ENCODE measurements at regions not wholly inside any gene's neighbourhood (a gene's known extent, or its start where the extent isn't known, plus 50 kb on each side); places are given as distances from the start of the nearest gene placed in this dataset.

DNA sequence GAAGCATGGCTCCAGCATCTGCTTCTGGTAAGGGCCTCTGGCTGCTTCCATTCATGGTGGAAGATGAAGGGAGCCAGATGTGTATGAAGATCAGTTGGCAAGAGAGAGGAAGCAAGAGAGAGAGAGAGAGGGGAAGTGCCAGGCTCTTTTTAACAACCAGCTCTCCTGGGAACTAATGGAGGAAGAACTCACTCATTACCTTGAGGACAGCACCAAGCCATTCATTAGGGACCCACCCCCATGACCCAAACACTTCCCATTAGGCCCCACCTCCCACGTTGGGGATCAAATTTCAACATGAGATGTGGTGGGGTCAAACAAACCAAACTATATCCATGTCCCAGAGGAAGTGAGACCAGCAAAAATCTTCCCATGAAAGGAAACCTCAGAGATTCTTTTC, 124.8 kb upstream of the SIX2 start:
- no peak for DNase-seq

DNA sequence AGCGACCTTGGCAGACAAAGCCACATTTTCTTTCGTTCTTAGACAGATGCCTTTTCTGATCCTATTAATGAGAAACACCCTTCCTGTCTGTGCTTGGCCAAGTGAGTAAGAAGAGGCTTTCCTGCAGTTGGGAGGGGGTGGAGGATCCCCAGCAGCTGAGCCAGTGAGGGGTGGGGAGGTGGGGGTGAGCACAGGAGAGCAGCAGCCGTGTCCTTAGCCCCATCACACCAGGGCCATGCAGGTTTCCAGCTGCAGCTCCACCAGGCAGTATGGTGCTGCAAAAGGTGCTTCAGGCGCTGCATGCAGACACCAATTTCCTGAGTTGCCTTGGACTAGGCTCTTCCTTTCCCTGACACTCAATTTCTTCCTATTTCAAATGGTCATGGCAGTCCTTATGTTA, 123.3 kb upstream of the SIX2 start:
- no peak for DNase-seq

DNA sequence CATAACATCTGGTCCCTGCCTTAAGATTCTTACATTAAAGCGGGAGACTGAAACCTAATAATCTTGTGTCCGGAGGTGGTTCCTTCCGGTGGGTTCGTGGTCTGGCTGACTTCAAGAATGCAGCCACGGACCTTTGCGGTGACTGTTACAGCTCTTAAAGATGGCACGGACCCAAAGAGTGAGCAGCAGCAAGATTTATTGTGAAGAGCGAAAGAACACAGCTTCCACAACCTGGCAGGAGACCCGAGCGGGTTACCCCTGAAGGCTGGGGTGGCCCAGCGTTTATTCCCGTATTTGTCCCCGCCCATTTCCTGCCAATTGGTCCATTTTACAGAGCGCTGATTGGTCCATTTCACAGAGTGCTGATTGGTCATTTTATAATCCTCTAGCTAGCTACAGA, 122.3 kb upstream of the SIX2 start:
- no peak for DNase-seq

DNA sequence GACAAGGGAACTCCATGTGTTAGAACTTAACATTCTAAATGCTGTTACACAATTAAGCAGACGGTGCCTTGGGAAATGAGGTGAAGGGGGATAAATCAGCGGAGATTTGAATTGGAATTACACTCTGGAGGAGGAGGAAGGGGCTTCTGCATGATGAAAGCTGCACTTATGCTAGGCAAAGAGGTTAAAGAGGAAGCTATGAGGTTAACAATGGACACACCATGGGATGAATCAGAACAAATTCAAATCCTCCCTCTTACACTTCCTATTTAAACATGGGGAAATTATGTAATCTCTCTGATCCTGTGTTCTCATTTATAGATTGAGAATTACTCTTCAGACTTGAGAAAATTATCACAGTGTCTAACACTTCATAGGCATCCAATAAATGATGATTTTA, 121.5 kb upstream of the SIX2 start:
- DNase-seq, result no peak

DNA sequence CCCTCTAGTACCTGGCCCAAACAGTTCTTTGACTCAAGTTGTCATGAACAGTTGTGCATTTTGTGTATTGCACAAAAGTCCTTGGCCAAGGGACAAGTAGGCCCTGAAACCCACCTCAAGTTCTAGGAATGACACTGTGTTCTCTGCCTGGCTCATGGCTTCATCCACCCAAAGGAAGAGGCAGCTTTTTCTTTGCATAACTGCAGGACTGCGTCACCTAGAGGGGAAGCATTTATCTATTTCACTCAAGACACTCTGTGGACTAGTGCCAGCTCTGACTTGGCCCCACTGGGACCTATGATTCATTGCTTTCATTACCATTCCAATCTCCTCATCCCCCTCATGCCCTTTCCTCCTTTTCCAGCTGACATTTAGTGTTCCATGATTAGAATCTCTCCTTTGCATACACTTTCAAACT, 119.3 kb upstream of the SIX2 start:
- DNase-seq, result no peak

DNA sequence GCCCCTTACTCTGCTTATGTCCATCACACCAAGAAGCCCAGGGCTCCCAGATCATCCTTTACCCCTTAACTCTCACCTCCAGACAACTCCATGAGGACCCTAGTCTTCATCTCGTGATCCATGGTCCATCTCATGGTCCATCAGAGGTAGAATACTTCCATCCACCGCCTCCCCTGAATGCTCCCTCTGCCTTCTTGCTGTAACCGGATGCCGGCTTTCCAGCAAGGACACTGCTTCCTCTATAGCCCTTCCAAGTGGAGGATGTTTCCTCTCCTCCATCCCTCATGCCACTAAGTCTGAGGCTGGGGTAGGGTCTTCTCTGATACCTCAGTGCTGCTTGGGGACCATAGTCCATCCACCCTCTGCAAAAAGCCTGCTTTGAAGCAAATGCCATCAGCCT, 118.6 kb upstream of the SIX2 start:
- no peak for DNase-seq

DNA sequence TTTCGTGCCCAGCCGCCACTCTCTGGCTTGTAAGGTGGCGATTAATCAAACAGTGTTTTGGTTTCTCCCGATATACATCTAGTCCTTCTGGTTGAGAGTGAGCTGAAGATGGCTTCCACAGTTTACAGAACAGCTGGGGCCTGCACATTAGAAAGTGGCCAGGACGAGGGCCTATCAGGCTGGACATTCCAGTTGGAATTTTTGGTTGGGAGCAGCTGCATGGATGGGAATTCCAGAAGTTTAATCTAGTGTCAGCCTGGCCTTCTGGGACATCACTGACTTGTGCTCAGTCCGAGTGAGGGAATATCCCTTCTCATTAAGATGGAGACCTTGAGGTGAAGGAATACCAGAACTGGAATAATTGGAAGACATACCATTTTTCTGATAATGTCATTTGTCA, 118.1 kb upstream of the SIX2 start:
- DNase-seq, result no peak

DNA sequence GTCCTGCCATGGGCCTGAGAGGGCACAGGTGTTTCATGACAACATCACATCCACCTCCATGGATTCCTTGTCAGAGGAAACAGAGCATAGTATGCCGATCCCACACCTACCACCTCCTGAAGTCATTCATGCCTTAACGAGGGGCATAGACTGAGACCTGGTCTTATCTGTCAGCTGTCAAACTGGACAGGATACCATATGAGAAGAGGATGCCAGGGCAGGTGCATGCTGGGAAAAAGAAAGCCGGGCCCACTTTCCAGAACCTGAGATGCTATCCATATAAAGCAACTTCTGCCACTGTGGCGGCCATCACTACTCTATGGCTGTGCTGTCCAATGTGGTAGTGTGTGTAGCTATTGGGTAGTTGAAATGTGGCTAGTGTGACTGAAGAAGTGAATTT, 116.0 kb upstream of the SIX2 start:
- DNase-seq, result no peak

DNA sequence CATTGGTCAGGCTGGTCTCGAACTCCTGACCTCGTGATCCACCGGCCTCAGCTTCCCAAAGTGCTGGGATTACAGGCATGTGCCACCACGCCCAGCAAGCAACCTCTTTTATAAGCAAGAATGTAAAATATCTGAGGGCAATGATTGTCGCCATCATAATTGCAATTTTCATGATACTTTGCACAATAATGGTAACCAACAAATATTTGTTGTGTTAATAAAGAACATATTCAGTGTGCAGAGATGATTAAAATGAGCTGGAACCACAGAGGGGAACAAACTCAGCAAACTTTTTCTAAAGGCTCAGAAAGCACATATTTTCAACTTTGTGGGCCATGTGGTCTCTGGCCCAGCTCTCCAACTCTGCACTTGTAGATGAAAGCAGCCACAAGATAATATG, 115.2 kb upstream of the SIX2 start:
- DNase-seq, result no peak

DNA sequence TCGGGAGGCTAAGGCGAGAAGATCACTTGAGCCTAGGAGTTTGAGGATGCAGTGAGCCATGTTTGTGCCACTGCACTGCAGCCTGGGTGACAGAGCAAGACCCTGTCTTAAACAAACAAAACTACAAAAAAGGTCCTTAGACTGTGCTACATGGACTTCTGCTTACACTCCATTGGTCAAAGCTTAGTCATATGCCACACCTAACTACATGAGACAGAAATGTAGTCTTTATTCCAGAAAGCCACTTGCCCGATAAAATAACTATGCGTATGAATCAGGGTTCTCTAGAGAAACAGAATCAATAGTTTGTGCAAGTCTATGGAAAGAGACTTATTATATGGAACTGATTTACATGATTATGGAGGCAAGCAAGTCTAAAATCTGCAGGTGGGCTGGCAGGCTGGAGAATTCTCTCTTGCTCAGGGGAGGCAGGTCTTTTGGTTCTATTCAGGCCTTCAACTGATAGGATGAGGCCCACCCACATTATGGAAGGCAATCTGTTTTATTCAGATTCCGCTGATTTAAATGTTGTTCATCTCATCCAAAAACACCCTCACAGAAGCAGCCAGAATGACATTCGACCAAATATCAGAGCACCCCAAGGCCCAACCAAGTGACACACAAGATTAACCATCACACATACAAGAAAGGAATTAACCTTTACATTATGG, 114.4 kb upstream of the SIX2 start:
- DNase-seq, result no peak

DNA sequence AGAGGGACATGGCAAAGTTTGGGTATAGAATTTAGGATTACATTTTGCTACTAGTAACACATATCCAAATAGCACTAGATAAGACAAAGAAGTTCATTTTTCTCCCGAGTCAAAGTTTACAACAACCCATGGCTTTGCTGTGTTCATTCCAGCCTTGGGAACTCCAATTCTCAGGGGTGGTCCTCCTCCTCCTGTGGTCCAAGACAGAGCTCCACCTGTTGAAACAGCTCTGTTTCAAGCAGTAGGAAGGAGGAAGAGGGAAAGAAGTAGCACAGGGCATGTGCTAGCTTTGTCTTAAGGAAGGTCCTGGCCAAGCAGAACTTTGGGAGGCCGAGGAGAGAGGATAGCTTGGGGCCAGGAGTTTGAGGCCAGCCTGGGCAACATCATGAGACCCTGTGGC, 113.8 kb upstream of the SIX2 start:
- no peak for DNase-seq

DNA sequence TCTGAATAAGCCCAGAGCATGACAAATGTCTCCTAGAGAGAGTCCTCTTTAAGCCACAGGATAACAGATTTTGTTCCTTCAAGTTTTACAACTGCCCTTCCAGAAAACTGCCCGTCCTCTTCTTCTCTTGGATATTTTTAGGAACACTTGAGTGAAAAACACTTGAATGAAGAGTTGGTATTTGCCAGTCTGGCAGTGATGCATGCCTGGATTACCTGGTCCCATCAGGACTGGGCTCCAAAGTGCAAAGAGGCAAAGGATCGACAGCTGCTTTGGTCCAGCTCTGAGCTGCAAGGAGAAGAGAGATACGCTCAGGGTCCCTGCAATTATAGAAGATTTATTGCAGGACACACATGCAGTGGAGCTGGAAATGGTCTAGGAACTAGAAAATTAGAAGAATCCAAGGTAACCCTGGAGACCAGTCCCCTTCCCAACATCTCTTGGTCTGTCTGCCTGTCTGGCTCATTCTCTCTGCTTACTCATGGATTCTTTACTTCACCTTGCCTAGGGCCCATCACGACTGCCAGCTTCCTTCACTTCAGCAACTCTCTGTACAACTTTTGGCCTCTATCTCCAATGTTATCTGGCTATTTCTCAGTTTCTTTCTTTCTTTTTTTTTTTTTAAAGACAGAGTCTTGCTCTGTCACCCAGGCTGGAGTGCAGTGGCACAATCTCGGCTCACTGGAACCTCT, 112.1 kb upstream of the SIX2 start:
- no peak for DNase-seq

DNA sequence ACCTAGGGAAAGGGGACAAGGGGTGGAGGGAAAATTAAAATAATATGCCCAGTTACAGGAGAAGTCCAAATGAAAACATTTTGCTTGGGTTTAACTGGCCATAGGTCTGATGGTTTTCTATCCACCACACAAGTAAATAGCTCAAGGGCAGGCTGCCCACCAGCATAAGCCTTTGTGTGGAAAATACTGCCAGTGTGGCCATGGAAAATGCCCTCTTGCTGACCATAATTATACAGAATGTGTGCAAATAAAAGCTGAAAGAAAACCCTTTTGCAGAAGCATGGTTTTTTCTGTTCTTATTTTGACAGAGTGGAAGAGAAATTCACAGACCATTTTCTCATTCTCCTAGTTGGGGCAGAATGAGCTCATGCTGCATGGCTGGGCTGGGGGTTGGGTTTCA, 111.3 kb upstream of the SIX2 start:
- DNase-seq, result no peak

DNA sequence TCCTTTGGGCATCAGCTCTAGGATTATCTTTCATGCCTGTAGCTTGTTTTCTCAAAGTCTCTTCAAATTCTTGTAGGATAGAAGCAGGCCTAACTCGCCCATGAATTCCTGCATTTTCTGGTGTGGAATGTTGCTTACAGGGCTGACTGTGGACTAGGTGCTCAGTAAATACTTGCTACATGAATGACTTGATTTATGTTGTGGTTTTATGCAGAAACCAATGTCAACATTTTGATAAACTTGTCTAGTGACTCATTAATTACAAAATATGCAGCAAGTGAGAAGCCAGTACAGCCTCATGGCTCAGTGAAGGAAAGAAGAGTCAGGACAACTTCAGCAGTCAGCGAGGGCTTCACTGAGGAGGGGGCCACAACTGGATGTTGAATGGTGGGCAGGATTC, 110.6 kb upstream of the SIX2 start:
- DNase-seq, result no peak

DNA sequence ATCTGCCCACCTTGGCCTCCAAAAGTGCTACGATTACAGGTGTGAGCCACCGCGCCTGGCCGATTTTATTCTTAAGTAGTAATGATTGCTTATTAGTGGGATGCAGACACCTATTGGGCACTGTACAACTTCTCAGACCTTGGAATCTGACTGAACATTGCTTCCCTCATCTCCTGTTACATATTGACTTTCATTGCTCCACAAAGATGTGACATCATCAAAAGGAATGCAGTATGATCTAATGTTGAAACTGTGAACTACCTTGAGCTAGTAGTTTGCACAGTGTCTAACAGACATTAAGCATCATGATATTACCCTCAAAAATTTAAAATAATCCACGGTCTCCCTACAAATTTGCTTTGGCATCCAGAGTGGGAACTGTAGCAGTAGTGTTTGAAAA, 109.8 kb upstream of the SIX2 start:
- DNase-seq, result no peak

DNA sequence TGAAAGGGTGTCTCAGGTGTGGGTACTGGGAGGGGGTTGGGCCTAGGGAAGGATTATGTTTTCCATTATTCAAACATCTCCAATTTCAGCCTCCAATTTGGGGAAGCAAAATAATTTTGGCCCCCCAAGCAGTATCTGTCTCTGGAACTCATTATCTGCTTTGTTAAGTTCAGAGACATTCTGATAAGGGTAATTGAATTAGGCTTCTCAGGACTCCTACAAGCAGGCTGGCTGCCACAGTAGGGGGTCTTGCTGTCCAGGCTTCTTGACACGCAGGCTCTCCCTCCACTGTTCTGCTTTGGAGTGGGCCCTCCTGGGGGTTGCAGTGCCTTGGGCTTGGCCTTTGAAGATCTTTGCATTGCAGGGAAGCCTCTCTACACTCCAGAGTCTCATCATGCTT, 108.1 kb upstream of the SIX2 start:
- DNase-seq, result no peak

DNA sequence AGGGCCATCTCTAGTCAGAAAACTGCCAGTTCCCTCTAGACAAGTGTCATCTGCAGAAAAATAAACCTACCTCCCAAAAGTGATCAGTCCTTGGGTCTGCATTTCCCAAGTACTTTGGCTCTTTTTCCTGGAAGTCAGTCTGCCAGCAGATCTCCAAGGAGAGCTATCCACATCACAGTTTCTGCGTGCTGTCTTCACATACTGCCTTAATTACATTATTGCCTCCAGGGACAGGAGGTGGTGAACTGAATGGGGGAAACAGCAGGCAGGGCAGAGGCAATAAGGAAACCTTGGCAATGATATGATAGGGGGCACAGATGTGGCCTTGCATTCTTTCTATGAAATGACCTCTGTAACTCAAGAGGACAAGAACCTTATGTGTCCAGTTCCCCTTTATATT, 105.9 kb upstream of the SIX2 start:
- DNase-seq, result no peak

DNA sequence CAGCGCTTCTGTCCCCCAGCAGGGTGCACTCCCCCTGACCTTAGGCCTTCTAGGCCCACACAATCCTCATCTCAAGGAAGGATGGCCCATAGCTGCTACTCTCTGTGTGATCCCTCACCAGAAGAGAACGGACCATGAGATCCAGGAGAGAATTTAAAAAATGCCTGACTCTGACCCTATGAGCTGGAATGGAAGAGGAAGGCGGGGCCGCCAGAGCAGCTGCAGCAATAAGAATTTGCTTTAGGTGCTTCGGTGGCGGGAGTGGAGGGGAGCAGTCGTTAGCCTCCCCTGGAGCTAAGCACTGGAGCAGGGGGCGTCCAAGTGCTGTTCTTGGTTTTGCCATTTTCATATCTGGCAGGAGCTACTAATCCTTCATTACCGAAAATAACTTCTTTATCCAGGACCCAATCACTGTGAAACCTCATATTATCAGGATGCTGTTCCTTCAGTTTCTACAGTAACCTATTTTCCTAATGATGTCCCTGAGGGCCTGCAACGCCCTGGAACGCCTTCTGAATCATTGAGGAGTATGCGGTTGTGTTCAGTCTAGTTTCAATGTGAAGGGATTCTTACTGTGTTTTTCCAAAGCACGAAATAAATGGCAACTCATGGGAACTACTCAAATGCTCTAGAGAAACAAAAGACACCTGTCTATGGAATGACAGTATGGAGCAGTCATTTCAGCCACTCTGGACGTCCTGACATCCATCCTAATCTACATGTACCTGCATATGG, 105.1 kb upstream of the SIX2 start:
- no peak for DNase-seq

DNA sequence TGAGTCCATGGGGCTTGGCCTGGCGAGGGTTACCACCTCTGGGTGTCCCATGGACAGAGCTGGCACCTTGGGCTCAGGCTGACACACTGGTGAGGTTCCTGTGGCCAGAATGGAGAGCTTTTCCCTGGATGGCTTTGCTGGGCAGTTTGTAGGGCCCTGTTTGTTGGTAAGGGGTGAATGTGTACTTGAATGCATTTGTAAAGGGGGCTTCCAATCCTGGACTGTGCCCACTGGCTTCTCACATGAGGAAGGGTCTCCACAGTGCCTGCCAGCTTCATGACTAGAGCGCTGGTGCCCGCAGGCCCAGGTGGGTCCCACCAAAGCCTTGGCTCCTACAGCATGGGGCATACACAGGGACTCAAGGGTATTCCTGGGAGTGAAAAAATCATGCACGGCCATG, 103.5 kb upstream of the SIX2 start:
- DNase-seq, result no peak

DNA sequence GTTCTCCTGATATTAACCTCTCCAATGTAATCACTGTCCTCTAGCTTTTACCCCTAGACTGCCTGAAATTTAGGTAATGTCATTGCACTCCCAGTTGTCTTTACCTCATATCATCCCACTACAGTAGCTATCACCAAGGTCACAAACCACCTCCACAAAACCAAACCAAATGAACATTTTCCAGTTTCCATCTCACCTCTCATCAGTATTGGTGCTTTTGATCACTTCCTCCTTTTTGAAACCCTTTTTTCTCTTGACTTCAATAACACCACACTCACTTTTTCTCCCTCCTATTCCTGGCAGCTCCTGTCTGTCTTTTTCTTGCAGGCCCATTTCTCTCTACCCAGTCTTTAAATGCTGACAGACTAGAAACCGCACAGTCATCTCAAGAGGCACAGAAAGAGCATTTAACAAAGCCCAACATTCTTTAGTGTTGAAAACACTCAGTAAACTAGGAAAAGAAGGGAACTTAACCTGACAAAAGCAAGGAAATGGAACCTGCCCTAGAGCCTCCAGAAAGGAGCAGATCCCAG, 95.9 kb upstream of the SIX2 start:
- no peak for DNase-seq

DNA sequence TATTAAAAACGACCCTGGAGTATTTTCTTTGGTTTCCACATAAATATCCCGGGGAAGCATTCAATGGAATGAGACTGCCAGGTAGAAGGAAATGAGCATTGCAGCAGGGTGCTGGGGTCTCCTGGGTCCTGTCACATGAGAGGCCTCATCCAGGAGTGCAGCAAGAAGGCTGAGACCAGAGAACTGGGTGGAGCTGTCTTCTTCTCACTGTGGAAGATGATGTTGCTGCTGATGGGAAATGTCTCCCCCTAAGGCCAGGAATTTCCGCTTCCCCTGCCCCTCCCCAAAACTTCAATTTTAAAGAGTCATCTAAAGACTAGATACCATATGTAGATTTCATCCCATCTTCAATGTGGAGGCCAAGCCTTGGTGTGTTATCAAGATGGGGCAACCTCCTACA, 95.2 kb upstream of the SIX2 start:
- no peak for DNase-seq

DNA sequence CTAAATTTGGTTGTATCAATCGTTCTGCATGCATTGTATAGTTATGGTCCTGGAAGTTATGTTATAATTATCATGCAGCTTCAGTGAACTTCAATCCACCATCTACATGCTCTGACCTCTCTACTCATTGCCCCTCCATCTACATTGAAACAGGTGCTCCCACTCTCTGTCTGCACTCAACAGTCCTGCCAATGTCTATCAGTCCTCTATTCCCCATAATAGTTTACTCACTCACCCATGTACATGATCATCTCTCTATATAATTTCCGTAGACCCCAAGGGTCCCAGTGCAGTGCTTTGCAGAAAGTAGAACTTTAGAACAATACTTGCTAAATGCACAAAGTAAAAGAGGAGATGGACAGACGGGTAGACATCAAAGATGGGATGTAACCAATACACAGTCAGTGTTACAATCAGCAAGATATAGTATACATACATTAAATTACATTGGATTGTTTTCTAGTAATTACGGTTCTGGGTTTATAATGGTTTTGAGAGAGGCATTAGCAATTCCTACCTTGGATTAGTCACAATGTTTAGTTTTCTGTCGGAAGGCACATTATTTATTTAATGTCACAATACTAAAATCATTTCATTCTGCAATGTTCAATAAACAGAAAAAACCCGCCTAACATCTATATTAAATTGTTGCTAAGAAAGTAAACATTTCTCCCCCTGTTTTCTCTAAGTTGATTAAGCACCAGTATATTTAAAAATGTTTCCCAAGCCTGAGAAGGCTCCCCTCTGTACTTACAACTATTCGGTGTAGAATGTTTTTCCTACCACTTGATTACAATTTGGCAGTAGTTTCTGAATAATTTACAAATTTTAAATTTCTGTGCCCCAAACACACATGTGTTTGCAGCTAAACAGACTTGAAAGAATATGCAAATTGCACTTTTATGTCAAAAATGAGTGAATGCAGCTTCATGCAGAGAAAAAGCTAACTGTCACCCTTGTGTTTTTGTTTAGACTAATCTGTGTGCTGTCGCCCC, 94.4 kb upstream of the SIX2 start:
- DNase-seq, result no peak

DNA sequence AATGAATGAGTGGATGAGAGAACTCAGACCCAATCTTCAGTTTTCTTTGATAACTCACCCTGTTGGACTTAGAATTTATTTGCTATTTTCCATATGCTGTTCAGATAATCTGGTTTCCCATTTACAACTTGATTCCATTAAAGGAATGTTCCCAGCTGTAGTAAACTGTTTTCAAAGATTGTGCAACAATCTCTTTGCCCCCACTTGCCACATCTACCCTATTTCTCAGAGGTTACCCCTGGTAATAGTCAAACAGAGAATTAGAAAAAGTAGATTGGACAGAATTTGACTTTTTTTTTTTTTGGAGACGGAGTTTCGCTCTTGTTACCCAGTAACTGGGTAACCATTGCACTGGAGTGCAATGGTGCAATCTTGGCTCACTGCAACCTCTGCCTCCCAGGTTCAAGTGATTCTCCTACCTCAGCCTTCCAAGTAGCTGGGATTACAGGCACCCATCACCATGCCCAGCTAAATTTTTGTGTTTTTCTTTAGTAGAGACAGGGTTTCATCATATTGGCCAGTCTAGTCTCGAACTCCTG, 93.4 kb upstream of the SIX2 start:
- no peak for DNase-seq
